Stimulated activated naive CD8-positive, alpha-beta T cell treated with anti-CD3 and anti-CD28 coated beads, Interleukin-15, amount 100 ng/mL, for 72 hours (primary cell): ENCODE measurements at regions not wholly inside any gene's neighbourhood (a gene's known extent, or its start where the extent isn't known, plus 50 kb on each side); places are given as distances from the start of the nearest gene placed in this dataset.

ENCODE experiments used
- ATAC-seq: fragments of 150-1000 bp; cut with Tn5 transposase; 2 replicates; pipeline ENCODE4 v1.10.0; 2021; ENCODE audit warnings: mild to moderate bottlenecking, moderate library complexity
- DNase-seq, 2 donors: peaks; one replicate each; pipeline ENCODE4 v3.0.0; 2021 to 2022
- H3K27ac Mint-ChIP-seq, 2 donors: one replicate each; pipeline ENCODE4 v1.8.0; 2022; ENCODE audit warnings: mild to moderate bottlenecking in 2 of 2, mixed read lengths in 2 of 2, moderate library complexity in 2 of 2
- H3K27me3 Mint-ChIP-seq: one replicate; pipeline ENCODE4 v1.8.0; 2022; ENCODE audit warnings: mixed read lengths
- H3K4me1 Mint-ChIP-seq: one replicate; pipeline ENCODE4 v1.8.0; 2022; ENCODE audit warnings: mild to moderate bottlenecking, mixed read lengths
- H3K4me3 Mint-ChIP-seq, 2 donors: one replicate each; pipeline ENCODE4 v1.8.0; 2022; ENCODE audit warnings: mild to moderate bottlenecking in 2 of 2, mixed read lengths in 2 of 2, moderate library complexity in 1 of 2
- H3K9me3 Mint-ChIP-seq, 2 donors: one replicate each; pipeline ENCODE4 v1.8.0; 2022; ENCODE audit warnings: mixed read lengths in 2 of 2

DNA sequence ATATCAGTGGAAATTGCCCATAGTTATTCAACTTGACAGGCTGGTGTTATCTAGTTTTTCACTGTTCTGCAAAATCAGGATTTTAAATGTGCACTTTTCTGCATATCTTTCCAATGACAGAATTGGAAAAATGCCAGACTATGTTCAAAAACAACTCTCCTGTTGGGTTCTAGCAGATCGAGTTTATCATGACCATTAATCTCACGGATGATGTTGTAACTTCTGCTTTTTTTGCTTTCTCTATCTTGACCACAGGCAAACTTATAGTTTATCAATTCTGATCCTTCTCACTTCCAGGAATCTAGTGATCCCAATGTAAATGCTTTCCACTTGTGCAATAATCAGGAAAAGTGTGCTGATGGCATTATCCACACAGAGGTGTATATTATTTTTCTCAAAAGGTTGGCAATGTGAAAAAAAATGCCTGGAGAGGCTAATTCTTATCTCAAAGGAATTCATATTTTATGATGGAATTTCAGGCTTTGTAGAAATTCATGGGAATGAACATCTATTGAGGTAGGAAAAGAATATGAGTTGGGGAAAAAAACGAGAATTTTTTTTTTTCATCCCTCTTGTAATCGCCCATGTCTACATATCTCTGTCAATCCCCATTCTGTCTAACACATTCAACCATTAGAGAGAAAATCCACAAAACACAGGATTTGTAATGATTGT is 73.6 kb upstream of the DAB2 start:
- Mint-ChIP-seq H3K27ac (no peak overlapping the region), H3K9me3 (no peaks in the 10 kb centered on the region), H3K4me1 (no peaks in the 10 kb centered on the region), H3K4me3 (no peak overlapping the region), H3K27me3 (no peaks in the 10 kb centered on the region)
- ATAC-seq: no peak
- no peak for DNase-seq

DNA sequence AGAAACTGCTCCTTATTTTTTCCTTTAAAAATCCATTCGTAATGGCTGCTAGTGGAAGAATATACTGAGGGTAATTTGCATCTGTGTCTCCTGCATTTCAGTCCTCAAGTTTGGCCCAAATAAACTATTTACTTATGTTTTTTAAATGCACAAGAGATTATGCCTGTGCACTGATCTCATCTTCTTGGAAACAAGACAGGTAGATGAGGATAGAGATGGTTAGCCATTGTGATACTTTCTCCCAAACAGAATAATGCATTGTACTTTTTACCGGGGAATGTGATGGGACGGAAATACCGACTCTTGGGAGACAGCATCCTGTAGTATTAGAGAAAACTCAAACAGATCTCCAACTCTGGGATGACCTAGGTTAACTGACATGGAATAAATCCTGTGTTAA is 72.5 kb upstream of the DAB2 start:
- no peaks in the 10 kb centered on the region for H3K9me3 Mint-ChIP-seq
- no peak overlapping the region for H3K27ac Mint-ChIP-seq
- H3K4me3 Mint-ChIP-seq: no peak overlapping the region
- no peaks in the 10 kb centered on the region for H3K27me3 Mint-ChIP-seq
- no peaks in the 10 kb centered on the region for H3K4me1 Mint-ChIP-seq
- ATAC-seq: no peak
- no peak for DNase-seq

DNA sequence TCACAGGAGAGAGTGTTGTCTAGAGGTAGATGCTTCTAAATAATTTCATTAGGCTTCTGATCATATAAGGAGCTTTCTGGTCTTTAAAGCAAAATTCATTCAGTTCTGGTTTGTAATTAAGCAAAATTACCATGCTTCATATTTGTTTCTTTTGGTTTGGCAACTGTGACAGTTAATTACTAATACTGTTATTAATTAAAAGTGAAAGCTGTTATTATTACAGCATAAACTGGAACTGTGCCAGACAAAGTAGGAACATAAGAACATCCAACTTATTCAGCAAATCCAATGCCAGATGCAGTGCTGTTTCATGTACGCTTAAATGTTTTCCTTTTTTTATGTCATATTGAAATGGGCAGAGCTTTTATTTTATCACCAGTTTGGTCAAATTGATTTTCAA is 70.4 kb upstream of the DAB2 start:
- Mint-ChIP-seq H3K27ac (no peak overlapping the region), H3K27me3 (no peaks in the 10 kb centered on the region), H3K4me1 (no peaks in the 10 kb centered on the region), H3K9me3 (no peaks in the 10 kb centered on the region), H3K4me3 (no peak overlapping the region)
- no peak for ATAC-seq
- DNase-seq: no peak

DNA sequence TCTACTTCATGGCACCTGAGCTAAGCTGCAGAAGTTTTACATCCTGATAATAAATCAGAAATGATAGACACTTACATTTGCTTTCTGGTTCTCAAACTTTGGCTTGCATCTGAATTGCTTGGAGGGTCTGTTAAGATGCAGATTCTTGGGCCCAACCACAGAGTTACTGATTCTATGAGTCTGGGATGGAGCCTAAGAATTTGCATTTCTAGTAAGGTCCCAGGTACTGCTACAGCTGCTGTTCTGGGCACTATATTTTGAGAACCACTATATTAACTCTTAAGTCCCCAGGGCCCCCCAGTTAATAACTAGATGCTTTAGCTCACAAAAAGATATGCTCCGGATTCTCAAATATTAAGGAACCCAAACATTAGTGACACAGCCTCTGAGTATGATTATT is 69.8 kb upstream of the DAB2 start:
- peaks cover 4% of the 10 kb centered on the region for H3K27me3 Mint-ChIP-seq
- H3K4me1 Mint-ChIP-seq: no peaks in the 10 kb centered on the region
- H3K9me3 Mint-ChIP-seq: peaks cover 5% of the 10 kb centered on the region in 2 donors
- DNase-seq (no peak), ATAC-seq (no peak)
- no peak overlapping the region for H3K4me3 Mint-ChIP-seq
- no peak overlapping the region for H3K27ac Mint-ChIP-seq

DNA sequence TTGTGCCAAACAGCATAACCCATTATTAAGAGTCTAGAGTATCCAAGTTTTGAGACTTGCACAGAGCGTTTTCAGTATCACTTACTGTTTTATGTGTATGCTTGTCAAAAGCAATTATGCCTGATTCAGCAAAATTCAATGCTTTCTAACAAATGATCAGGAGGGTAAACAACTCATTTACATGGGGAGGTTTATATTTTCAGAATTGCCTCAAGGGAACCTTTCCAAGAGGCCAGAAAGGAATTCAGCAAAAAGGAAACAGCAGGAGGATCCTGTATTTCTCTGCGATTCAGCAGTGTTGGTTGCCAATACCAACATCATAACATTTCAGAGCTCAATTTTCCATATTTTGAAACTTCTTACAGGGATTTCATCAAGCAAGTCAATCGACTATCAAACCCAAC is 69.3 kb upstream of the DAB2 start:
- Mint-ChIP-seq H3K9me3 (peaks cover 5 to 9% of the 10 kb centered on the region in 2 donors), H3K4me1 (no peaks in the 10 kb centered on the region), H3K27ac (no peak overlapping the region), H3K4me3 (no peak overlapping the region), H3K27me3 (peaks cover 8% of the 10 kb centered on the region)
- ATAC-seq: no peak
- DNase-seq: no peak

DNA sequence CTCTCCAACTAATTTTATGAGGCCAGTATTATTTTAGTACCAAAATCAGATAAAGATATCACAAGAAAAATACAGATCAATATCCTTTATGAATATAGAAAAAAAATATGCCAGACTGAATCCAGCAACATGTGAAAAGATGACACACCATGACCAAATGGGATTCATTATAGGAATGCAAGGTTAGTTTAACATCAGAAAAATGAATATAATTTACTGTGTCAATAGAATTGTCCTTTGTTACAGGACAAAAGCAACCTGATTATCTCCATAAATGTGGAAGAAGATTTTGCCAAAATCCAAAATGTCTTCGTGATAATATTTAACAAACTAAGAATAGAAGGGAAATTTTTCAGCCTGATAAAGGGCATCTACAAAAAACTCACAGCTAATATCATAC is 66.4 kb upstream of the DAB2 start:
- DNase-seq (no peak), ATAC-seq (no peak)
- peak overlapping the region in 1 of 2 donors; percentile 48 for H3K27ac Mint-ChIP-seq
- H3K4me3 Mint-ChIP-seq: no peak overlapping the region
- no peaks in the 10 kb centered on the region for H3K4me1 Mint-ChIP-seq
- peaks cover 5 to 9% of the 10 kb centered on the region in 2 donors for H3K9me3 Mint-ChIP-seq
- H3K27me3 Mint-ChIP-seq: peaks cover 8% of the 10 kb centered on the region

DNA sequence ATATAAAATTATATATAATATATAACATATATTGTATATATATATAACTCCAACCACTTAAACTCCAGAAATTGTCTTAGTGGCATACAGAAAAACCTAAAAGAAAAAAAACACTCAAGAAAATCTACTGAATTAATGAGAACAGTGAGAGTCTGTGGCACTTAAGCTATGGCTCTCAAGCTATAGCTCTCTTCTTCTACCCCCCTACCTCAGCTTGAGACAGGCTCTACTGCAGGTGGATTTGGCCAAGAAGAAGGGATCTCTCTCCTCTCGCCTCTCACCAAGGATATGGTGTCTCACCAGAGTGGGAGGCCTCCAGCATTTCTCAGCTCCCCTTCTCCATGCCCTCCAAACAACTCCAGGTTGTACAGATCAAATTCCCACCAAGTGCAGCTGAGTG is 64.5 kb upstream of the DAB2 start:
- no peak for ATAC-seq
- no peak overlapping the region for H3K4me3 Mint-ChIP-seq
- H3K27ac Mint-ChIP-seq: no peak overlapping the region
- no peak for DNase-seq
- H3K9me3 Mint-ChIP-seq: peaks cover 5 to 9% of the 10 kb centered on the region in 2 donors
- H3K4me1 Mint-ChIP-seq: no peaks in the 10 kb centered on the region
- peaks cover 8% of the 10 kb centered on the region for H3K27me3 Mint-ChIP-seq

DNA sequence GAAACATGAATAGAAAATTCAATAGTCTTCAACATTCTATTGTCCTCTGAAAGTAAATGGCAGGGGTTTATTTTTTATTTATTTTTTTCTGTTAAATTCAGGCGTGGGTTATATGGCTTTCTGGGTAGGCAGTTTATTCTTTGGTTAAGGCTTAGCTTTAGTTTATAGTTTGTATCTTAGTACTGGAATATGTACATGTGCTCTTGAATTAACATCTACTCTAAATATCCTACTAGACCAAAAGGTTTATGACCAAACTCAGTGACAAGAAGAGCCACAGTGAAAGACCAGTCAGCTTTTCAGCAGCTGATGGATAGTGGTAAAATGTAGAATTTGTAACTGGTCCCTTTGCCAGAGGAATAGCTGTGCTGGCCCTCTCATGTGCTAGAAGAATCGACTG is 62.0 kb upstream of the DAB2 start:
- ATAC-seq: no peak
- Mint-ChIP-seq H3K27me3 (peaks cover 8% of the 10 kb centered on the region), H3K9me3 (peaks cover 5 to 9% of the 10 kb centered on the region in 2 donors), H3K4me3 (no peak overlapping the region), H3K27ac (no peak overlapping the region), H3K4me1 (no peaks in the 10 kb centered on the region)
- no peak for DNase-seq

DNA sequence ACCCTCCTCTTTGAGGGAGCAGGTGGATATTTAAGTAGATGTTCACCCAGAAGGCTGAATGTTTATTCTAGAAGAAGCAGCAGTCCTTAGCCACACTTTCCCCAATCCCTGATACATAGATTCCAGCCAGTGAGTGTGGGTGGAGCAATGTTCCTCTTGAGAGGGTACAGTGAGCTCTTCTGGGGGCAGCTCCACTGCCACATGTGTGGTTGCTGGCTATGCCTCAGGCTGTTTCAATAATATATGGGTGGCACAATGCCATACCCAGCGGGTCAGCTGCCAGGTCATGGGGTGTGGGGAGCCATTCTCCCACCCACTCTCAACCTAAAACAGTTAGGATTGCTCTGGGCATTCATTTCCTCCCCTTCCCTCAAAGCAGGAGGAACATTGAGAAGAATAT is 61.6 kb upstream of the DAB2 start:
- H3K27me3 Mint-ChIP-seq: peaks cover 8% of the 10 kb centered on the region
- ATAC-seq (no peak), DNase-seq (no peak)
- no peaks in the 10 kb centered on the region for H3K4me1 Mint-ChIP-seq
- no peak overlapping the region for H3K4me3 Mint-ChIP-seq
- H3K9me3 Mint-ChIP-seq: peaks cover 5 to 9% of the 10 kb centered on the region in 2 donors
- no peak overlapping the region for H3K27ac Mint-ChIP-seq

DNA sequence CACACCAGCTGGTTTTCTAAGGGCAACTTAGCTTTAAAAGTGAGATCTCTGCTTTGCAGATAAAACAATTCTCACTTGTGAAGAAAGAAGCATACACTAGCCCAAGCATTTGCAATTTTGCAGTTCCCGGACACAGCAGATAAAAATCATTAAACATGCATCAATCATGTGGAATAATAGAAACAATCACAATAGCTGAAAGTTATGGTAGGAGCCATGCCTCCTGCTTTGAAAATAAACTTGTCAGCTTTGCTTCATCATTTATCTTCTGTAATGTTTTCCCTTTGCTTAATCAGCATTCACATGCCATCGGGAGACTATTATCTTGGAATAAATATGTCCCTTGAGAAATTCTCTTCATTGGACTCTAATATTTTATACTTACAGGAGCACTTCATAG is 60.3 kb upstream of the DAB2 start:
- Mint-ChIP-seq H3K27ac (no peak overlapping the region), H3K4me1 (no peaks in the 10 kb centered on the region), H3K27me3 (peaks cover 8% of the 10 kb centered on the region), H3K4me3 (no peak overlapping the region), H3K9me3 (peaks cover 5 to 9% of the 10 kb centered on the region in 2 donors)
- DNase-seq (no peak), ATAC-seq (no peak)

DNA sequence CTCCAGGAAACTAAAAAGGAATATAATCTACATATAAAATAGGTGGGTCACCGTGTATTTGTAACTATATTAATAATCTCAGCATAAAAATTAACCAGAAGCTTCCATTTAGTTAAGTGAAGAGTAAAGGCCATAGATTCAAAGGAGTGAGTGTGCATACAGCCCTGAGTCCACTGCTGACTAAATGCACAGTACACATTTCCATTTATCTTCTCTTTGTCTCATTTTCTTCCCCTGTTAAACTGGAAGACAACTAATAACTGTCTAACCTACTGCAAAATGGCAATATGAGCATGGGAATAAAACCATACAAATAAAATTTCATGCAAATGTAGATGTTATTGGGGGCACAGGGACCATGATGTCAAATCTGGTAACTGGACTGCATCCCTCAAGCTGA is 59.9 kb upstream of the DAB2 start:
- no peak overlapping the region for H3K27ac Mint-ChIP-seq
- DNase-seq (no peak), ATAC-seq (no peak)
- H3K4me3 Mint-ChIP-seq: no peak overlapping the region
- peaks cover 5% of the 10 kb centered on the region for H3K27me3 Mint-ChIP-seq
- no peaks in the 10 kb centered on the region for H3K4me1 Mint-ChIP-seq
- peaks cover 2 to 5% of the 10 kb centered on the region in 2 donors for H3K9me3 Mint-ChIP-seq

DNA sequence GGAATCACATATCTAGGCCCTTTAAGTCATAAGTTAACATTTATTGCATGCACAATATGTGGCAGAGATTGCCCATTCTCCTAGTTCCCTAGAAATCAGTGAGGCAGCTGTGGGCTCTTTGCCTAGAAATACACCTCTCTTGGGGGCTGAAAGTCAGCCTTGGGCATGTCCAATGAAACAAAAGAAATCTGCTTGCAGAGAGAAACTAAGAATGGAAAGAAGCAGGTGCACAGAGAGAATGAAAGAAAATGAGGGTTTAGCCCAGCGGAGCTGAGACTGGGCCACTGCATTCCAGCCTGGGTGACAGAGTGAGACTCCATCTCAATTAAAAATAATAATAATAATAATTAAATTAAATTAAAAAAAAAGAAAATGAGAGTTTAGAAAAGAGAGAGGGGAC is 57.3 kb upstream of the DAB2 start:
- no peak overlapping the region for H3K27ac Mint-ChIP-seq
- no peaks in the 10 kb centered on the region for H3K27me3 Mint-ChIP-seq
- no peak for DNase-seq
- ATAC-seq: no peak
- no peaks in the 10 kb centered on the region for H3K4me1 Mint-ChIP-seq
- no peak overlapping the region for H3K4me3 Mint-ChIP-seq
- no peaks in the 10 kb centered on the region for H3K9me3 Mint-ChIP-seq

DNA sequence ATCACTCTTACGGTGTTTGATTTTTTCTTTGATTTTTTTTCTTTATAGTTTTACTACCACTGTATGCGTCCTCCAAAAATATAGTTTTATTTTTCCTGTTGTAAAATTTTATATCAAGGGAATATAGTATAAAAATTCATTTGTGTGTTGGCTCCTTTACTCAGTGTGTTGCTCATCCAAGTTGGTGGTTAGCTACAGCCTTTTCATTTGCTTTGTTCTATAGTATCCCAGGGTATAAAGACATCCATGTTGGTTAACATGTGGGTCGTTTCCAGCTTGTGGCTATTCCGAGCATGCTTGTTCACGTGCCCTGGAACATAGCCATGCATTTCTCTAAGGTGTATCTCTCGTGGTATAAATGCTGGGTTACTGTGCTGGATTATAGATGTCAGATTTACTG is 54.8 kb upstream of the DAB2 start:
- Mint-ChIP-seq H3K27me3 (no peaks in the 10 kb centered on the region), H3K9me3 (no peaks in the 10 kb centered on the region)

DNA sequence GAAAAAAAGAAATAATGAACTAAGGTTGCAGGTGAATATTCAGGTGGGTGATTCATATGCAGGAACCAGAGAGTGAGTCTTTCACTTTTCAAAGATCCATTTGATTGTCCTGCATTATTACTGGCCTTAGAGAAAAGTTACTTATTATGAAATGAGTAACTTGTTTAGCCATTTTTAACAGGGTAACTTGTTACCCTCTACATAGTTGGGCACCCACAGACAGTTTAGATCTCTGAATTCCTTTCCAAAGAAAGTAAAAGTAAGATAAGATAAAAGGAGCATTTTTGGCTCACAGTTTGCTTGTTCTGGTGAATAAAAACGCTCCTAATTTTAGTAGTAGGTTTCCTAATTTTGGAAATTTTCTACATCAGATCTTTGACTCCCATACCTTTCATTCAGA is 54.1 kb upstream of the DAB2 start:
- H3K27ac Mint-ChIP-seq: no peak overlapping the region
- no peaks in the 10 kb centered on the region for H3K9me3 Mint-ChIP-seq
- DNase-seq: no peak
- no peak for ATAC-seq
- no peaks in the 10 kb centered on the region for H3K27me3 Mint-ChIP-seq
- no peaks in the 10 kb centered on the region for H3K4me1 Mint-ChIP-seq
- H3K4me3 Mint-ChIP-seq: no peak overlapping the region

More for the DNA sequence above, 54.8 kb upstream of the DAB2 start:
- Mint-ChIP-seq H3K27ac (no peak overlapping the region), H3K4me1 (no peaks in the 10 kb centered on the region), H3K4me3 (no peak overlapping the region)
- DNase-seq (no peak), ATAC-seq (no peak)

DNA sequence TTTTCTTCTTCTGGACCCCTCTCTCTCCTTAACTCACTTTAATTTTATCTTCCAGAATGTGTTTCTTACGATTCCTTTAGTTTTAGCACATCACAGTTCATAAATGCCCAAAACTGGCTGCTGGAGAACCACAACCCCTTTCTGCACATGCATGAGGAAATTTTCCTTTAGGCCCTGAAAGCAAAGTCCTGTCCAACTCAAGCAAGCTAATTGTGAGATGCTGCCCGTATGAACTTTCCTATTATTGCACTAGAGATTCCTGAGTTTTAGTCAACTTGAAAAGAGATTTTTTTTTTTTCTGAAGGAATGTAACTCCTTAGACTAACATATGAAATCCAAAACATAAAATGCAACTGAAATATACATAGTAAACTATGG is 52.1 kb upstream of the DAB2 start:
- H3K27ac Mint-ChIP-seq: no peak overlapping the region
- H3K27me3 Mint-ChIP-seq: peaks cover 1% of the 10 kb centered on the region
- no peaks in the 10 kb centered on the region for H3K9me3 Mint-ChIP-seq
- DNase-seq (no peak), ATAC-seq (no peak)
- H3K4me3 Mint-ChIP-seq: no peak overlapping the region
- H3K4me1 Mint-ChIP-seq: no peaks in the 10 kb centered on the region

DNA sequence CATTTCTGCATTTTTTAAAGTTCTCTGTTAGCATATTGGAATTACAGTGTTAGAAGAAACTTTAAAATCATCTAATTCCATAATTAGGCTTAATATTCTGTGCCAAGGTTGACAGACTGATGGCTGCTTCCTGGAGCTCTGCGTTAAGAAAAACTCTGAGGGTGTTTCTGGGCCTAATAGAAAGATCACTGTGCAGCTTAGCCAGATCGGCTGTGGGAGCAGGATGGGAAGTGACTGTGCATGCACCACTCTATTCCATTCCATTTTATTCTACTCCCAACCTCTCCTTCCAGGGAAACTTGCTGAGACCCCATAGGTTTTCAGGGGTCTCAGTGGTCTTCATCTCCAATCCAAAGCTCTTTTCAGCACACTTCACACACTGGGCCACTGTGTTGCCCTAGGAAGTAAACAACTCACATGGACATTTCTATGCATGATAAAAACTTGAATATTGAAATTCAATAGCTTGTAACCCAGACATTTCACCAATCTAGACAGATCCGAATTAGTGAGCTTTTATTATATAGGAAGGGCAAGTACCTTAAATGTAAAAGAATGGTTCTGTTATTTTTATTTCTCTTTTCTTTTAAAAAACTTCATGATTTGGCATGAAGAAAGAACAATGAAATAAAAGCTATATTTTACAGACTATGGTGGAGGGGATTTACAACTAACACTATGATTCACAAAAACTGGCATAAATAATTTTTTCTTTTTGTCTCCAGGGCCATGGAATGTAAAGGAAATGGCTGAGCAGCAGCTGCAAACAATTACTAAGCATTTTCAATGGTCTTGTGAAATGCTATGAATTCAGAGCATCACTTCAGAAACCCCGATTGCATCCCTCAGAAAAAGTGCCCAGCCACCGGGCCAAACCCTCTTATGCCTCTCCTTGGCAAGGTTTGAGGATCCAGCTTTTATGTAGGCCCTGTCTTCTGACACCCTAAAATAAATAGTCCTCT is 51.4 kb upstream of the DAB2 start:
- Mint-ChIP-seq H3K4me1 (no peaks in the 10 kb centered on the region), H3K27me3 (peaks cover 8% of the 10 kb centered on the region), H3K27ac (no peak overlapping the region), H3K9me3 (no peaks in the 10 kb centered on the region), H3K4me3 (no peak overlapping the region)
- ATAC-seq (no peak), DNase-seq (no peak)
